Uterus (tissue), 2 donors: ENCODE measurements at regions not wholly inside any gene's neighbourhood (a gene's known extent, or its start where the extent isn't known, plus 50 kb on each side); places are given as distances from the start of the nearest gene placed in this dataset.

Experiments
- CTCF ChIP-seq, 4 experiments: fragments of 200-600 bp in 2 of 4; fragments of 450-650 bp in 2 of 4; sonication (generic) in 2 of 4; IDR thresholded peaks; one replicate each; pipeline ENCODE4 v1.5.1; 2016 to 2019; ENCODE audit warnings: antibody characterized with exemption in 4 of 4, mild to moderate bottlenecking in 2 of 4, moderate library complexity in 1 of 4
- POLR2A ChIP-seq, 2 donors: fragments of 450-650 bp; IDR thresholded peaks; one replicate each; pipeline ENCODE4 v1.6.1; 2016; ENCODE audit warnings: antibody characterized with exemption in 2 of 2, mild to moderate bottlenecking in 1 of 2, moderate library complexity in 1 of 2

- no peak for TF ChIP-seq CTCF (IDR thresholded peaks at IDR 0.05)
- no peak for TF ChIP-seq POLR2A (IDR thresholded peaks at IDR 0.05)
These were observed 638.0 kb upstream of the VRK2 start for GRCh38 chr2:57408587-57408986.
